Natural killer cell (primary cell): ENCODE measurements at regions not wholly inside any gene's neighbourhood (a gene's known extent, or its start where the extent isn't known, plus 50 kb on each side); places are given as distances from the start of the nearest gene placed in this dataset.

Source experiments
- ATAC-seq, 3 donors: fragments of 150-1000 bp in 2 of 3; fragments of 200-7000 bp in 1 of 3; cut with Tn5 transposase; 1 replicate in 1 of 3; 2 replicates in 2 of 3; pipeline ENCODE4 v1.10.0; 2021; ENCODE audit warnings: mild to moderate bottlenecking in 2 of 3, moderate library complexity in 2 of 3
- DNase-seq, 2 donors: peaks; one replicate each; pipeline versions ENCODE4 v3.0.0 to v3.0.0-alpha.2; 2013 to 2021; ENCODE audit warnings: mixed read lengths in 1 of 2
- H3K27ac ChIP-seq: one replicate; pipeline ENCODE4 v1.5.1; 2013; ENCODE audit warnings: mild to moderate bottlenecking, low read length
- H3K27me3 ChIP-seq: one replicate; pipeline ENCODE4 v1.6.1; 2013; ENCODE audit warnings: low read length; ENCODE audit not compliant: control insufficient read depth, insufficient read depth
- H3K36me3 ChIP-seq: one replicate; pipeline ENCODE4 v1.6.1; 2013; ENCODE audit warnings: low read length; ENCODE audit not compliant: control insufficient read depth, insufficient read depth
- H3K4me1 ChIP-seq: one replicate; pipeline ENCODE4 v1.6.1; 2013; ENCODE audit warnings: low read length; ENCODE audit not compliant: control insufficient read depth, insufficient read depth
- H3K4me3 ChIP-seq: one replicate; pipeline ENCODE4 v1.5.1; 2013; ENCODE audit warnings: low read length
- H3K9me3 ChIP-seq: one replicate; pipeline ENCODE4 v1.6.1; 2013; ENCODE audit warnings: low read length; ENCODE audit not compliant: control insufficient read depth, insufficient read depth
- H3K27ac Mint-ChIP-seq, 2 donors: one replicate each; pipeline ENCODE4 v1.8.0; 2022; ENCODE audit warnings: mild to moderate bottlenecking in 2 of 2, mixed read lengths in 2 of 2, moderate library complexity in 1 of 2
- H3K27me3 Mint-ChIP-seq, 2 donors: one replicate each; pipeline ENCODE4 v1.8.0; 2022; ENCODE audit warnings: low read depth in 2 of 2, mixed read lengths in 2 of 2
- H3K36me3 Mint-ChIP-seq: one replicate; pipeline ENCODE4 v1.8.0; 2022; ENCODE audit warnings: mixed read lengths
- H3K4me1 Mint-ChIP-seq, 2 donors: one replicate each; pipeline ENCODE4 v1.8.0; 2022; ENCODE audit warnings: mixed read lengths in 2 of 2
- H3K4me3 Mint-ChIP-seq: one replicate; pipeline ENCODE4 v1.8.0; 2022; ENCODE audit warnings: mild to moderate bottlenecking, moderate library complexity, mixed read lengths
- H3K9me3 Mint-ChIP-seq, 2 donors: one replicate each; pipeline ENCODE4 v1.8.0; 2022; ENCODE audit warnings: mixed read lengths in 2 of 2
- WGBS: methylation state at CpG from one replicate; pipeline ENCODE4 v1.1.7; 2013; ENCODE audit warnings: missing lambda C conversion rate; ENCODE audit not compliant: insufficient coverage; 5-methylcytosine and 5-hydroxymethylcytosine counted together
- intact Hi-C: fragments of 100-400 bp; cut with micrococcal nuclease; formaldehyde crosslinking; loops from one replicate; pipeline ENCODE4 v1.14.2; 2022
- TF ChIP-seq, protein P1 (sequence below): fragments of 200-600 bp; IDR thresholded peaks from one replicate; pipeline ENCODE4 v1.8.0; 2022; ENCODE audit warnings: antibody characterized with exemption

DNA sequence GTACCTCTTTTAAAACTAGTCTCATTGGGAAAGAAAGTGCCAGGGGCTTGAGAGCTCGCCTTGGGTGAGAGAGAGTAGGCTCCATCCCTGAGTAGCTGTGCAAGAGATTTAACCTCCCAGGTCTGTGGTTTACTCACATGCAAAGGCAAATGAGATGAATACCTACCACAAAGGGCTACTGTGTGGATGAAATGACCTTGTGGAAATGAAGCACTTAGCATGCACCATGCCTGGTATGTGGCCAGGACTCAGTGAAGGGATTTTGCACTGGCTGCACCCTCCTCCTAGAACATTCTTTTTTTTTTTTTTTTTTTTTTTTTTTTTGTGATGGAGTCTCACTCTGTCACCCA lies 120.3 kb downstream of the PROX1 start:
- H3K9me3 ChIP-seq, result no peaks in the 10 kb centered on the region
- H3K27ac Mint-ChIP-seq, result no peak overlapping the region
- intact Hi-C loops, result no loop called here
- H3K4me3 ChIP-seq, result no peak overlapping the region
- H3K36me3 Mint-ChIP-seq, result no peaks in the 10 kb centered on the region
- H3K4me1 Mint-ChIP-seq, result no peaks in the 10 kb centered on the region
- no peaks in the 10 kb centered on the region for H3K4me1 ChIP-seq
- H3K27me3 ChIP-seq, result no peaks in the 10 kb centered on the region
- no peak overlapping the region for H3K4me3 Mint-ChIP-seq
- ATAC-seq, result no peak
- 80% methylated on average over 1 of the region's 1 CpG for WGBS
- H3K27me3 Mint-ChIP-seq, result no peaks in the 10 kb centered on the region
- no peak for DNase-seq
- no peaks in the 10 kb centered on the region for H3K9me3 Mint-ChIP-seq
- TF ChIP-seq, protein P1, sequence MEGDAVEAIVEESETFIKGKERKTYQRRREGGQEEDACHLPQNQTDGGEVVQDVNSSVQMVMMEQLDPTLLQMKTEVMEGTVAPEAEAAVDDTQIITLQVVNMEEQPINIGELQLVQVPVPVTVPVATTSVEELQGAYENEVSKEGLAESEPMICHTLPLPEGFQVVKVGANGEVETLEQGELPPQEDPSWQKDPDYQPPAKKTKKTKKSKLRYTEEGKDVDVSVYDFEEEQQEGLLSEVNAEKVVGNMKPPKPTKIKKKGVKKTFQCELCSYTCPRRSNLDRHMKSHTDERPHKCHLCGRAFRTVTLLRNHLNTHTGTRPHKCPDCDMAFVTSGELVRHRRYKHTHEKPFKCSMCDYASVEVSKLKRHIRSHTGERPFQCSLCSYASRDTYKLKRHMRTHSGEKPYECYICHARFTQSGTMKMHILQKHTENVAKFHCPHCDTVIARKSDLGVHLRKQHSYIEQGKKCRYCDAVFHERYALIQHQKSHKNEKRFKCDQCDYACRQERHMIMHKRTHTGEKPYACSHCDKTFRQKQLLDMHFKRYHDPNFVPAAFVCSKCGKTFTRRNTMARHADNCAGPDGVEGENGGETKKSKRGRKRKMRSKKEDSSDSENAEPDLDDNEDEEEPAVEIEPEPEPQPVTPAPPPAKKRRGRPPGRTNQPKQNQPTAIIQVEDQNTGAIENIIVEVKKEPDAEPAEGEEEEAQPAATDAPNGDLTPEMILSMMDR, result no peak
- H3K27ac ChIP-seq, result no peak overlapping the region
- no peaks in the 10 kb centered on the region for H3K36me3 ChIP-seq

DNA sequence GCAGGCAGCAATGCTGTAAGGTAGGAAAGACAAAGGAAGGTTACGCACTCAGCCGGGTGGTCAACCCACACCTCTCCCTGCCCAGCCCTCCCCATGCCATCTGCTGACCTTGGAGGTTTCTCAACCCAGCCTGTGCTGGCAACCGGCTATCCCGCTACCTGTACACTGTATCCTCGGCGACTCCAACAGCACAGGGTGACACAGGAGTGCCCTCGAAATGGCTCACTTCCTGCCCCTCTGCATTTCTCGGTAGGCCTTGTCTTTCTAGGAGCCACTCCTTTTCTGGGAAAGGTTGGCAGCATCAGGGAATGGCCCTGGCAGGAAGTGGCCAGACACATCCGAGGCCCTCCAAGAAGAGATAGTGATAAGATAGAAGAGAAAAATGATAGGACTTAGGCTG lies 124.0 kb downstream of the PROX1 start:
- no peaks in the 10 kb centered on the region for H3K4me1 ChIP-seq
- Mint-ChIP-seq H3K36me3 (peaks cover 1% of the 10 kb centered on the region), H3K4me1 (no peaks in the 10 kb centered on the region), H3K27ac (no peak overlapping the region), H3K27me3 (no peaks in the 10 kb centered on the region), H3K4me3 (no peak overlapping the region), H3K9me3 (peaks cover 0 to 7% of the 10 kb centered on the region in 2 donors)
- intact Hi-C loops, result no loop called here
- 91% methylated on average over 9 of the region's 9 CpGs for WGBS
- no peak overlapping the region for H3K27ac ChIP-seq
- H3K4me3 ChIP-seq, result no peak overlapping the region
- no peak for DNase-seq
- TF ChIP-seq, protein P1, result no peak
- ATAC-seq, result no peak
- no peaks in the 10 kb centered on the region for H3K36me3 ChIP-seq
- H3K27me3 ChIP-seq, result no peaks in the 10 kb centered on the region
- no peaks in the 10 kb centered on the region for H3K9me3 ChIP-seq

GRCh38 chr1:214116258-214116657 lies 128.5 kb downstream of the PROX1 start:
- no peak for ATAC-seq
- Histone ChIP-seq H3K9me3 (peaks cover 15% of the 10 kb centered on the region), H3K27me3 (no peaks in the 10 kb centered on the region)

GRCh38 chr1:214117780-214118179 lies 130.0 kb downstream of the PROX1 start:
- no peak for DNase-seq
- H3K27ac ChIP-seq, result no peak overlapping the region
- Mint-ChIP-seq H3K4me3 (no peak overlapping the region), H3K36me3 (peaks cover 10% of the 10 kb centered on the region), H3K4me1 (no peaks in the 10 kb centered on the region), H3K27ac (no peak overlapping the region), H3K27me3 (peaks cover 0 to 3% of the 10 kb centered on the region in 2 donors), H3K9me3 (peaks cover 9 to 13% of the 10 kb centered on the region in 2 donors)
- H3K4me3 ChIP-seq, result no peak overlapping the region
- H3K9me3 ChIP-seq, result peaks cover 15% of the 10 kb centered on the region
- intact Hi-C loops, result no loop called here
- no peaks in the 10 kb centered on the region for H3K27me3 ChIP-seq
- whole genome bisulfite sequencing, result 83% methylated on average over 2 of the region's 2 CpGs
- H3K4me1 ChIP-seq, result no peaks in the 10 kb centered on the region
- ATAC-seq, result no peak
- TF ChIP-seq, protein P1, result no peak
- H3K36me3 ChIP-seq, result no peaks in the 10 kb centered on the region

More at GRCh38 chr1:214116258-214116657, 128.5 kb downstream of the PROX1 start:
- Mint-ChIP-seq H3K27ac (no peak overlapping the region), H3K27me3 (no peaks in the 10 kb centered on the region), H3K4me1 (no peaks in the 10 kb centered on the region), H3K9me3 (peaks cover 9 to 13% of the 10 kb centered on the region in 2 donors), H3K4me3 (no peak overlapping the region), H3K36me3 (peaks cover 10% of the 10 kb centered on the region)
- WGBS, result 89% methylated on average over 3 of the region's 3 CpGs
- DNase-seq, result no peak
- Histone ChIP-seq H3K27ac (no peak overlapping the region), H3K4me1 (no peaks in the 10 kb centered on the region), H3K36me3 (no peaks in the 10 kb centered on the region), H3K4me3 (no peak overlapping the region)
- intact Hi-C loops, result no loop called here
- TF ChIP-seq, protein P1, result no peak
